ENCODE measurements at regions not wholly inside any gene's neighbourhood (a gene's known extent, or its start where the extent isn't known, plus 50 kb on each side); places are given as distances from the start of the nearest gene placed in this dataset.

GRCh38 chr1:234918961-234919761, 209.5 kb downstream of the TOMM20 start:
- CTCF ChIA-PET = interaction anchor here (0.6 kb wide), 1 partner anchor 54 kb away, joined by 3 read pairs; no protein-coding TSS in a partner anchor
- H3K9me3 Mint-ChIP-seq (ENCODE audit: insufficient read depth) = no peaks in the 10 kb centered on the region
- POLR2A ChIA-PET = no interaction called here
- H2AFZ ChIP-seq (ENCODE audit: insufficient read depth, low read depth, low read length, poor library complexity, severe bottlenecking) = no peak overlapping the region
- peaks cover 0 to 10% (median 3%) of the 10 kb centered on the region in 3 donors for H3K9me3 ChIP-seq (ENCODE audit: control extremely low read depth in 1 of 3, control insufficient read depth in 2 of 3, insufficient read depth in 1 of 3, low read length in 2 of 3)
- no peak for DNase-seq
- H3K4me1 Mint-ChIP-seq = peaks cover 8% of the 10 kb centered on the region
- no peaks in the 10 kb centered on the region for H3K27me3 Mint-ChIP-seq
- no peaks in the 10 kb centered on the region for H3K36me3 ChIP-seq (replicated peaks in 1 of 2; ENCODE audit: control extremely low read depth in 1 of 2, control insufficient read depth in 1 of 2, extremely low read depth in 1 of 2, insufficient read depth in 2 of 2, low read length in 1 of 2)
- H3K79me2 ChIP-seq (ENCODE audit: control insufficient read depth, insufficient read depth, low read length) = no peaks in the 10 kb centered on the region
- no peak for TF ChIP-seq EZH2 (IDR thresholded peaks at IDR 0.05; ENCODE audit: borderline replicate concordance, insufficient read depth, low read depth, low read length, poor library complexity, severe bottlenecking)
- TF ChIP-seq, protein P1, sequence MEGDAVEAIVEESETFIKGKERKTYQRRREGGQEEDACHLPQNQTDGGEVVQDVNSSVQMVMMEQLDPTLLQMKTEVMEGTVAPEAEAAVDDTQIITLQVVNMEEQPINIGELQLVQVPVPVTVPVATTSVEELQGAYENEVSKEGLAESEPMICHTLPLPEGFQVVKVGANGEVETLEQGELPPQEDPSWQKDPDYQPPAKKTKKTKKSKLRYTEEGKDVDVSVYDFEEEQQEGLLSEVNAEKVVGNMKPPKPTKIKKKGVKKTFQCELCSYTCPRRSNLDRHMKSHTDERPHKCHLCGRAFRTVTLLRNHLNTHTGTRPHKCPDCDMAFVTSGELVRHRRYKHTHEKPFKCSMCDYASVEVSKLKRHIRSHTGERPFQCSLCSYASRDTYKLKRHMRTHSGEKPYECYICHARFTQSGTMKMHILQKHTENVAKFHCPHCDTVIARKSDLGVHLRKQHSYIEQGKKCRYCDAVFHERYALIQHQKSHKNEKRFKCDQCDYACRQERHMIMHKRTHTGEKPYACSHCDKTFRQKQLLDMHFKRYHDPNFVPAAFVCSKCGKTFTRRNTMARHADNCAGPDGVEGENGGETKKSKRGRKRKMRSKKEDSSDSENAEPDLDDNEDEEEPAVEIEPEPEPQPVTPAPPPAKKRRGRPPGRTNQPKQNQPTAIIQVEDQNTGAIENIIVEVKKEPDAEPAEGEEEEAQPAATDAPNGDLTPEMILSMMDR (IDR thresholded peaks at IDR 0.05) = no peak
- H3K4me3 ChIP-seq (ENCODE audit: control extremely low read depth in 1 of 5, extremely low read depth in 1 of 5, insufficient read depth in 1 of 5, low read depth in 2 of 5, low read length in 4 of 5) = no peak overlapping the region
- H3K27ac Mint-ChIP-seq = no peak overlapping the region
- H3K4me2 ChIP-seq (replicated peaks; ENCODE audit: low read depth, low read length, poor library complexity, severe bottlenecking) = no peak overlapping the region
- no peak overlapping the region for H3K4me3 Mint-ChIP-seq
- 98% methylated on average over 12 of the region's 15 CpGs for WGBS (ENCODE audit: insufficient coverage)
- H4K20me1 ChIP-seq (ENCODE audit: control insufficient read depth, insufficient read depth, low read length, poor library complexity, severe bottlenecking) = no peaks in the 10 kb centered on the region
- H3K27ac ChIP-seq (ENCODE audit: low read length in 2 of 2) = no peak overlapping the region
- no peaks in the 10 kb centered on the region for H3K4me1 ChIP-seq (ENCODE audit: control insufficient read depth in 2 of 2, insufficient read depth in 2 of 2, low read length in 2 of 2)
- H3K9ac ChIP-seq (ENCODE audit: low read length) = no peak overlapping the region
- no peaks in the 10 kb centered on the region for H3K27me3 ChIP-seq (replicated peaks in 1 of 4; ENCODE audit: control extremely low read depth in 1 of 4, control insufficient read depth in 3 of 4, insufficient read depth in 4 of 4, low read length in 3 of 4)
- intact Hi-C loops (cut with micrococcal nuclease) = no loop called here
- ATAC-seq (ENCODE audit: low read depth) = no peak

- no peaks in the 10 kb centered on the region for H4K20me1 ChIP-seq (ENCODE audit: control insufficient read depth, insufficient read depth, low read length, poor library complexity, severe bottlenecking)
- no peak overlapping the region for H3K27ac ChIP-seq (ENCODE audit: low read length in 2 of 2)
- H3K27me3 ChIP-seq (replicated peaks in 1 of 4; ENCODE audit: control extremely low read depth in 1 of 4, control insufficient read depth in 3 of 4, insufficient read depth in 4 of 4, low read length in 3 of 4) = no peaks in the 10 kb centered on the region
- no peak overlapping the region for H3K27ac Mint-ChIP-seq
- H3K4me3 Mint-ChIP-seq = no peak overlapping the region
- no peaks in the 10 kb centered on the region for H3K4me1 ChIP-seq (ENCODE audit: control insufficient read depth in 2 of 2, insufficient read depth in 2 of 2, low read length in 2 of 2)
- TF ChIP-seq EZH2 (IDR thresholded peaks at IDR 0.05; ENCODE audit: borderline replicate concordance, insufficient read depth, low read depth, low read length, poor library complexity, severe bottlenecking) = no peak
- CTCF ChIA-PET = interaction anchor here (0.6 kb wide), 1 partner anchor 55 kb away, joined by 3 read pairs; no protein-coding TSS in a partner anchor
- H3K9me3 Mint-ChIP-seq (ENCODE audit: insufficient read depth) = no peaks in the 10 kb centered on the region
- no peaks in the 10 kb centered on the region for H3K36me3 ChIP-seq (replicated peaks in 1 of 2; ENCODE audit: control extremely low read depth in 1 of 2, control insufficient read depth in 1 of 2, extremely low read depth in 1 of 2, insufficient read depth in 2 of 2, low read length in 1 of 2)
- H3K4me1 Mint-ChIP-seq = peaks cover 8% of the 10 kb centered on the region
- H3K4me2 ChIP-seq (replicated peaks; ENCODE audit: low read depth, low read length, poor library complexity, severe bottlenecking) = no peak overlapping the region
- peaks cover 0 to 10% (median 3%) of the 10 kb centered on the region in 3 donors for H3K9me3 ChIP-seq (ENCODE audit: control extremely low read depth in 1 of 3, control insufficient read depth in 2 of 3, insufficient read depth in 1 of 3, low read length in 2 of 3)
- H3K9ac ChIP-seq (ENCODE audit: low read length) = no peak overlapping the region
- H2AFZ ChIP-seq (ENCODE audit: insufficient read depth, low read depth, low read length, poor library complexity, severe bottlenecking) = no peak overlapping the region
- no peak for ATAC-seq (ENCODE audit: low read depth)
- 76% methylated on average over 17 of the region's 17 CpGs for WGBS (ENCODE audit: insufficient coverage)
- DNase-seq = no peak
- no peaks in the 10 kb centered on the region for H3K27me3 Mint-ChIP-seq
- POLR2A ChIA-PET = no interaction called here
- H3K4me3 ChIP-seq (ENCODE audit: control extremely low read depth in 1 of 5, extremely low read depth in 1 of 5, insufficient read depth in 1 of 5, low read depth in 2 of 5, low read length in 4 of 5) = no peak overlapping the region
- intact Hi-C loops (cut with micrococcal nuclease) = no loop called here
- H3K79me2 ChIP-seq (ENCODE audit: control insufficient read depth, insufficient read depth, low read length) = no peaks in the 10 kb centered on the region
Measured at GRCh38 chr1:234918181-234918841, 210.3 kb downstream of the TOMM20 start.
